SK-N-SH treated with all-trans-retinoic acid at 6 μM for 48 hours (cell line): ENCODE measurements at regions not wholly inside any gene's neighbourhood (a gene's known extent, or its start where the extent isn't known, plus 50 kb on each side); places are given as distances from the start of the nearest gene placed in this dataset.

Source experiments
- CREB5 ChIP-seq: fragments of 250-450 bp; sonication (Bioruptor Pico); IDR thresholded peaks from 2 replicates; pipeline ENCODE4 v1.5.1; 2020; ENCODE audit warnings: low read depth, mild to moderate bottlenecking, moderate library complexity
- CSDC2 ChIP-seq: fragments of 250-450 bp; sonication (Bioruptor Pico); IDR thresholded peaks from 2 replicates; pipeline ENCODE4 v1.5.0; 2020; ENCODE audit warnings: mild to moderate bottlenecking, moderate library complexity
- PATZ1 ChIP-seq: fragments of 250-450 bp; sonication (Bioruptor Pico); IDR thresholded peaks from 2 replicates; pipeline ENCODE4 v1.8.0; 2020; ENCODE audit warnings: mild to moderate bottlenecking, moderate library complexity, borderline replicate concordance
- RARB ChIP-seq: fragments of 250-450 bp; sonication (Bioruptor Pico); IDR thresholded peaks from 2 replicates; pipeline ENCODE4 v1.8.0; 2021; ENCODE audit warnings: mild to moderate bottlenecking, moderate library complexity
- TOX ChIP-seq: fragments of 250-450 bp; sonication (Bioruptor Pico); IDR thresholded peaks from 2 replicates; pipeline ENCODE4 v1.8.0; 2021; ENCODE audit warnings: mild to moderate bottlenecking, moderate library complexity, borderline replicate concordance
- TSHZ2 ChIP-seq: fragments of 250-450 bp; sonication (Bioruptor Pico); IDR thresholded peaks from 2 replicates; pipeline ENCODE4 v1.5.0; 2020; ENCODE audit warnings: mild to moderate bottlenecking, moderate library complexity
- ZC3H10 ChIP-seq: fragments of 250-450 bp; sonication (Bioruptor Pico); IDR thresholded peaks from 2 replicates; pipeline ENCODE4 v1.5.1; 2021; ENCODE audit warnings: mild to moderate bottlenecking, moderate library complexity

DNA sequence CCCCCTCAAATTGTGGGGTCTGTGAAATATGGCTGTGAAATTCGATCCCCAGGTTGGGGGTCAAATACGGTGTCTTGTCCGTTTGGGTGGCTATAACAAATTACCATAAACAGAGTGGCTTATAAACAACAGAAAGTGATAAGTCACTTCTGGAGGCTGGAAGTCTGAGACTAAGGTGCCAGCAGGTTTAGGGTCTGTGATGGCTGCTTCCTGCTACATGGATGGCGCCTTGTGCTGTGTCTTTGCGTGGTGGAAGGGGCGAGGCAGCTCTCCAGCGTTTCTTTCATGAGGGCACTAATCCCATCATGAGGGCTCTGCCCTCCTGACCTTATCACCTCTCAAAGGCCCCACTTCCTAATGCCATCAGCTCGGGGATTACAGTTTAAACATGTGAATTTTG is 120.0 kb downstream of the IRF8 start:
- TF ChIP-seq CSDC2 (CRISPR knock-in tag) = no peak
- TF ChIP-seq CREB5 = no peak
- no peak for TF ChIP-seq PATZ1
- no peak for TF ChIP-seq ZC3H10
- no peak for TF ChIP-seq RARB (CRISPR knock-in tag)
- no peak for TF ChIP-seq TSHZ2 (CRISPR knock-in tag)
- no peak for TF ChIP-seq TOX (CRISPR knock-in tag)
